WTC11 (cell line): ENCODE measurements at regions not wholly inside any gene's neighbourhood (a gene's known extent, or its start where the extent isn't known, plus 50 kb on each side); places are given as distances from the start of the nearest gene placed in this dataset.

Experiments
- ATAC-seq: fragments of 200-7000 bp; cut with Tn5 transposase; 2 replicates; pipeline ENCODE4 v1.10.0; 2021; ENCODE audit warnings: mild to moderate bottlenecking, moderate library complexity
- CTCF ChIA-PET: fragments of 300-600 bp; sonication (Branson Sonifier 250); formaldehyde crosslinking; loops from one replicate; lab custom pipeline; 2021; ENCODE audit warnings: antibody characterized with exemption; lab: Charles Lee
- POLR2A ChIA-PET: fragments of 350-600 bp; sonication (Branson Sonifier 250); formaldehyde crosslinking; loops from one replicate; lab custom pipeline; 2021; ENCODE audit warnings: antibody characterized with exemption; lab: Charles Lee
- DNase-seq: peaks from one replicate; pipeline ENCODE4 v3.0.0; 2021; ENCODE audit warnings: low spot score
- H3K27ac Mint-ChIP-seq: 2 replicates; pipeline ENCODE4 v1.8.0; 2021; ENCODE audit warnings: mixed read lengths
- H3K27me3 Mint-ChIP-seq: 2 replicates; pipeline ENCODE4 v1.8.0; 2021; ENCODE audit warnings: low read depth, mild to moderate bottlenecking, moderate library complexity, mixed read lengths
- H3K36me3 Mint-ChIP-seq: 2 replicates; pipeline ENCODE4 v1.8.0; 2021; ENCODE audit warnings: mixed read lengths
- H3K4me1 Mint-ChIP-seq: 2 replicates; pipeline ENCODE4 v1.8.0; 2022; ENCODE audit warnings: mixed read lengths
- H3K4me3 Mint-ChIP-seq: 2 replicates; pipeline ENCODE4 v1.8.0; 2021; ENCODE audit warnings: mild to moderate bottlenecking, moderate library complexity, mixed read lengths
- H3K9me3 Mint-ChIP-seq: 2 replicates; pipeline ENCODE4 v1.8.0; 2021; ENCODE audit warnings: mixed read lengths
- ATF3 ChIP-seq: sonication (generic); formaldehyde crosslinking; conservative IDR thresholded peaks from 2 replicates; pipeline ENCODE4 v1.8.1; 2022; ENCODE audit warnings: mild to moderate bottlenecking, missing genetic modification reagents
- ATF6 ChIP-seq: sonication (generic); formaldehyde crosslinking; IDR thresholded peaks from 2 replicates; pipeline ENCODE4 v1.8.1; 2023; ENCODE audit warnings: mild to moderate bottlenecking, missing genetic modification reagents
- E2F5 ChIP-seq: sonication (generic); formaldehyde crosslinking; IDR thresholded peaks from 2 replicates; pipeline ENCODE4 v1.8.1; 2022; ENCODE audit warnings: mild to moderate bottlenecking, moderate library complexity, missing genetic modification reagents
- EMX1 ChIP-seq: fragments of 250-450 bp; sonication (Bioruptor Pico); IDR thresholded peaks from 2 replicates; pipeline ENCODE4 v1.8.0; 2021; ENCODE audit warnings: mild to moderate bottlenecking
- FOXJ3 ChIP-seq: sonication (generic); formaldehyde crosslinking; IDR thresholded peaks from 2 replicates; pipeline ENCODE4 v1.9.0; 2021; ENCODE audit warnings: missing genetic modification reagents, mild to moderate bottlenecking, borderline replicate concordance
- FOXK1 ChIP-seq: sonication (generic); formaldehyde crosslinking; IDR thresholded peaks from 2 replicates; pipeline ENCODE4 v1.8.0; 2022; ENCODE audit warnings: mild to moderate bottlenecking, moderate library complexity, missing genetic modification reagents
- FOXP4 ChIP-seq: sonication (generic); formaldehyde crosslinking; IDR thresholded peaks from 2 replicates; pipeline ENCODE4 v1.8.0; 2022; ENCODE audit warnings: mild to moderate bottlenecking, missing genetic modification reagents
- IRF1 ChIP-seq: sonication (generic); formaldehyde crosslinking; IDR thresholded peaks from 2 replicates; pipeline ENCODE4 v1.8.0; 2023; ENCODE audit warnings: missing genetic modification reagents
- NR2C2 ChIP-seq: sonication (generic); formaldehyde crosslinking; IDR thresholded peaks from 2 replicates; pipeline ENCODE4 v1.8.0; 2022; ENCODE audit warnings: mild to moderate bottlenecking, missing genetic modification reagents
- NR3C1 ChIP-seq: sonication (generic); formaldehyde crosslinking; conservative IDR thresholded peaks from 2 replicates; pipeline ENCODE4 v1.8.1; 2023; ENCODE audit warnings: low read depth, mild to moderate bottlenecking, missing genetic modification reagents
- RELA ChIP-seq: sonication (generic); formaldehyde crosslinking; IDR thresholded peaks from 2 replicates; pipeline ENCODE4 v1.8.1; 2022; ENCODE audit warnings: missing genetic modification reagents, mild to moderate bottlenecking, borderline replicate concordance
- TEAD1 ChIP-seq: sonication (generic); formaldehyde crosslinking; IDR thresholded peaks from 2 replicates; pipeline ENCODE4 v1.8.0; 2022; ENCODE audit warnings: mild to moderate bottlenecking, missing genetic modification reagents
- ZBTB43 ChIP-seq: sonication (generic); formaldehyde crosslinking; IDR thresholded peaks from 2 replicates; pipeline ENCODE4 v1.8.1; 2023; ENCODE audit warnings: mild to moderate bottlenecking, missing genetic modification reagents
- ZMAT4 ChIP-seq: fragments of 250-450 bp; sonication (Bioruptor Pico); IDR thresholded peaks from 2 replicates; pipeline ENCODE4 v1.9.0; 2021; ENCODE audit warnings: mild to moderate bottlenecking
- ZNF281 ChIP-seq: sonication (generic); formaldehyde crosslinking; IDR thresholded peaks from 2 replicates; pipeline ENCODE4 v1.8.0; 2023; ENCODE audit warnings: mild to moderate bottlenecking, missing genetic modification reagents
- ZNF532 ChIP-seq: fragments of 250-450 bp; sonication (Bioruptor Pico); IDR thresholded peaks from 2 replicates; pipeline ENCODE4 v1.9.0; 2021; ENCODE audit warnings: mild to moderate bottlenecking, borderline replicate concordance

- ChIA-PET CTCF (interaction anchor here (1.1 kb wide), 1 partner anchor 166 kb away, joined by 4 read pairs; no protein-coding TSS in a partner anchor), POLR2A (interaction anchor here (0.6 to 0.7 kb wide), 2 partner anchors 113 to 536 kb away, joined by 3 to 6 read pairs; no protein-coding TSS in a partner anchor)
- no peak for TF ChIP-seq ZMAT4 (CRISPR knock-in tag)
- TF ChIP-seq ZNF281 (CRISPR knock-in tag), result no peak
- TF ChIP-seq ZNF532, result no peak
- TF ChIP-seq ZBTB43 (CRISPR knock-in tag), result no peak
- no peak for TF ChIP-seq FOXP4 (CRISPR knock-in tag)
- no peak for TF ChIP-seq EMX1
- TF ChIP-seq IRF1 (CRISPR knock-in tag), result no peak
- ATAC-seq (peak; percentile 81), DNase-seq (no peak)
- Mint-ChIP-seq H3K27me3 (no peaks in the 10 kb centered on the region), H3K4me1 (peaks cover 15% of the 10 kb centered on the region), H3K27ac (no peak overlapping the region), H3K36me3 (no peaks in the 10 kb centered on the region; the same call in 1 of the 2 replicates), H3K9me3 (peaks cover 16% of the 10 kb centered on the region), H3K4me3 (no peak overlapping the region)
Observed at GRCh38 chr3:182450942-182451787, 342.1 kb upstream of the ATP11B start.

- H3K4me1 Mint-ChIP-seq, result peaks cover 15% of the 10 kb centered on the region
- DNase-seq (no peak), ATAC-seq (no peak)
- no peak overlapping the region for H3K27ac Mint-ChIP-seq
- ChIA-PET CTCF (interaction anchor here (1.1 kb wide), 1 partner anchor 165 kb away, joined by 4 read pairs; no protein-coding TSS in a partner anchor), POLR2A (interaction anchor here (0.6 to 0.7 kb wide), 2 partner anchors 112 to 536 kb away, joined by 3 to 6 read pairs; no protein-coding TSS in a partner anchor)
- no peaks in the 10 kb centered on the region for H3K27me3 Mint-ChIP-seq
- no peak overlapping the region for H3K4me3 Mint-ChIP-seq
- no peak for TF ChIP-seq ATF6 (CRISPR knock-in tag)
- no peak for TF ChIP-seq NR2C2 (CRISPR knock-in tag)
- TF ChIP-seq ATF3 (CRISPR knock-in tag), result no peak
- no peak for TF ChIP-seq E2F5 (CRISPR knock-in tag)
- TF ChIP-seq FOXJ3 (CRISPR knock-in tag), result no peak
- no peak for TF ChIP-seq NR3C1
- no peak for TF ChIP-seq FOXK1 (CRISPR knock-in tag)
- TF ChIP-seq TEAD1, result no peak
- no peak for TF ChIP-seq RELA (CRISPR knock-in tag)
- H3K36me3 Mint-ChIP-seq, result no peaks in the 10 kb centered on the region; the same call in 1 of the 2 replicates
- H3K9me3 Mint-ChIP-seq, result peaks cover 16% of the 10 kb centered on the region
Observed at GRCh38 chr3:182451871-182452270, 341.4 kb upstream of the ATP11B start.
